HFFc6 (cell line): ENCODE measurements at regions not wholly inside any gene's neighbourhood (a gene's known extent, or its start where the extent isn't known, plus 50 kb on each side); places are given as distances from the start of the nearest gene placed in this dataset.

ENCODE experiments used
- DNase-seq: peaks from one replicate; pipeline ENCODE4 v3.0.0-alpha.2; 2018
- H3K27ac Mint-ChIP-seq: 2 replicates; pipeline ENCODE4 v1.8.0; 2020; ENCODE audit warnings: mild to moderate bottlenecking, mixed read lengths
- H3K27me3 Mint-ChIP-seq: 2 replicates; pipeline ENCODE4 v1.8.0; 2021; ENCODE audit warnings: mild to moderate bottlenecking, moderate library complexity, mixed read lengths; ENCODE audit not compliant: insufficient read depth
- H3K36me3 Mint-ChIP-seq: 2 replicates; pipeline ENCODE4 v1.8.0; 2021; ENCODE audit warnings: low read depth, mixed read lengths
- H3K4me1 Mint-ChIP-seq: 2 replicates; pipeline ENCODE4 v1.8.0; 2020; ENCODE audit warnings: low read depth, mixed read lengths
- H3K4me3 Mint-ChIP-seq: 2 replicates; pipeline ENCODE4 v1.8.0; 2020; ENCODE audit warnings: mild to moderate bottlenecking, moderate library complexity, mixed read lengths
- H3K9me3 Mint-ChIP-seq: 2 replicates; pipeline ENCODE4 v1.8.0; 2020; ENCODE audit warnings: mild to moderate bottlenecking, mixed read lengths
- TF ChIP-seq, protein P1 (sequence below): fragments of 200-600 bp; sonication (generic); IDR thresholded peaks from 2 replicates; pipeline ENCODE4 v1.5.0; 2021; ENCODE audit warnings: antibody characterized with exemption, mild to moderate bottlenecking

DNA sequence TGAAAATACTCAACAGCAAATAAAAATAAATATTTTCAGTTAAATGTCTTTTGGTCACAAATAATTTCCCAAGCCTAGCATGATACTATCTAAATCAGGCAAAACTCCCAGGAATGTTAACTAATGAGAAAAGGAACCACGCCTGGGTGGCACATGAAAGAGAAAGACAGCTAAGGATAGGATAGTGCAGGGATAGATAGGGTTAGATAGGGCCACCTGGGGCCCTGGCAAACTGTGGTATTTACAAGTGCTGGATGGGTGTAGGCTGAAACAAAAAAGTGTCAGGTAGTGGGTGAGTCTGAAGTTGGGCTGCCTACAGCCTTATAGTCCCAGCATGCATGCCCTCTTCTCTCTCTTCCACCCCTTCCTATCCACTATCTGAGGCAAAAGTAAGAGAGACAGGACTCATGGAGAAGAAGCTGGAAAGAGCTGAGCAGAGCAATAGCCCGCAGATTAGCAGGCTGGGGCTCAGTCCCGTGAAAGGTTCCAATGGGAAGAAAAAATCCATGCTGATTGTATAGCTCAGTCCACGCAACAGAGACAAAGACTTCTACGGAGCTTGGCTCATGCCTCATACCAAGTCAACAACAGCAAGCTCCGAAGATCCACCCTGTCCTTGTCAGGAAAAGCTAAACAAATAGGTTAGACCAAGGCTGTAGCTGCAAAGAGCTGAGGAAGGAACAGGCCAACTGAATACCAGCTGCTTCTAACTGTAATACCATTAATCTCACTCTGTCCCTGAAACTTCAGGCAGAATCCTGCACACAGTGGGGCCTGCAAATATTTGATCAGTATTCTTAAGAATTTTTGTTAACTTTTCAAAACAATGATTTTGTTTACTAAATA is 342.1 kb upstream of the ATP11B start:
- DNase-seq = no peak
- Mint-ChIP-seq H3K36me3 (no peaks in the 10 kb centered on the region), H3K4me3 (no peak overlapping the region), H3K9me3 (peaks cover 38% of the 10 kb centered on the region), H3K27ac (no peak overlapping the region), H3K4me1 (no peaks in the 10 kb centered on the region), H3K27me3 (no peaks in the 10 kb centered on the region)
- TF ChIP-seq, protein P1, sequence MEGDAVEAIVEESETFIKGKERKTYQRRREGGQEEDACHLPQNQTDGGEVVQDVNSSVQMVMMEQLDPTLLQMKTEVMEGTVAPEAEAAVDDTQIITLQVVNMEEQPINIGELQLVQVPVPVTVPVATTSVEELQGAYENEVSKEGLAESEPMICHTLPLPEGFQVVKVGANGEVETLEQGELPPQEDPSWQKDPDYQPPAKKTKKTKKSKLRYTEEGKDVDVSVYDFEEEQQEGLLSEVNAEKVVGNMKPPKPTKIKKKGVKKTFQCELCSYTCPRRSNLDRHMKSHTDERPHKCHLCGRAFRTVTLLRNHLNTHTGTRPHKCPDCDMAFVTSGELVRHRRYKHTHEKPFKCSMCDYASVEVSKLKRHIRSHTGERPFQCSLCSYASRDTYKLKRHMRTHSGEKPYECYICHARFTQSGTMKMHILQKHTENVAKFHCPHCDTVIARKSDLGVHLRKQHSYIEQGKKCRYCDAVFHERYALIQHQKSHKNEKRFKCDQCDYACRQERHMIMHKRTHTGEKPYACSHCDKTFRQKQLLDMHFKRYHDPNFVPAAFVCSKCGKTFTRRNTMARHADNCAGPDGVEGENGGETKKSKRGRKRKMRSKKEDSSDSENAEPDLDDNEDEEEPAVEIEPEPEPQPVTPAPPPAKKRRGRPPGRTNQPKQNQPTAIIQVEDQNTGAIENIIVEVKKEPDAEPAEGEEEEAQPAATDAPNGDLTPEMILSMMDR = no peak

DNA sequence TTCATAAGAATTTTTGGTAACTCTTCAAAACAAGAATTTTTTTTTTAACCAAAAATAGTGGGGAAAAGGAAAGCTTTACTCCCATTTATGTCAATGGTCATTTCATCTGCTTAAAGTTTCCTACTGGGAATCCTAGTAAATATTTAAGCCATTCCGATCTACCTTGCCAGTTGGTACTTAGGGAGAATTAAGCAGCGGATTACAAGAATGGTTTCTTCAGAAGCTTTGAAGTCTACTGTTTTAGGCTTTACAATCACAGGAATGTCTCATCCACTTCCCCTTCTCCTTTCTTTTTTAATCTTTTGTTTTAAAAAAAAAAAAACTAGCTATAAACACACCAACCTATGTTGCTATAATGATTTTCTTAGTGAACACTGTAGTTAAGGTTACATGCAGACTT is 341.4 kb upstream of the ATP11B start:
- H3K9me3 Mint-ChIP-seq = peaks cover 35% of the 10 kb centered on the region
- no peak for DNase-seq
- no peaks in the 10 kb centered on the region for H3K36me3 Mint-ChIP-seq
- H3K4me3 Mint-ChIP-seq = no peak overlapping the region
- H3K27me3 Mint-ChIP-seq = no peaks in the 10 kb centered on the region
- H3K4me1 Mint-ChIP-seq = no peaks in the 10 kb centered on the region
- no peak overlapping the region for H3K27ac Mint-ChIP-seq
- TF ChIP-seq, protein P1 = no peak

DNA sequence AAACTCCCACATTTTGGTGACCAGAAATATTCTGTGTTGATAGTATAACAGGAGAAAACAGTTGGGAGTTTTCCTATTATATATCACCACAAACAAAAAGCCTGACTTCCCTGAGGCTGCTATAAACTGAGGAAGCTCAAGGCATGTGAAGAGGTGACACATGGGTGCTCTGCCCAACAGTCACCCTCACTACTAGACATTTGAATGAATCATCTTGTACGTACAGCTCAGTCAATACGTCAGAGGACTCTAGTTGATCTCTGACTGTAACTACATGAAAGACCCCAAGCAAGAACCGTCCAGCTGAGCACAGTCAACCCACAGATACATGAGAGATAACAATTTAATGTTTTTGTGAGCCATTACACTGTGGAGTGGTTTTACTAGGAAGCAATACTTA is 338.3 kb upstream of the ATP11B start:
- H3K9me3 Mint-ChIP-seq = peaks cover 26% of the 10 kb centered on the region
- no peaks in the 10 kb centered on the region for H3K4me1 Mint-ChIP-seq
- no peak for DNase-seq
- TF ChIP-seq, protein P1 = no peak
- H3K27ac Mint-ChIP-seq = no peak overlapping the region
- no peak overlapping the region for H3K4me3 Mint-ChIP-seq
- no peaks in the 10 kb centered on the region for H3K36me3 Mint-ChIP-seq
- H3K27me3 Mint-ChIP-seq = no peaks in the 10 kb centered on the region

DNA sequence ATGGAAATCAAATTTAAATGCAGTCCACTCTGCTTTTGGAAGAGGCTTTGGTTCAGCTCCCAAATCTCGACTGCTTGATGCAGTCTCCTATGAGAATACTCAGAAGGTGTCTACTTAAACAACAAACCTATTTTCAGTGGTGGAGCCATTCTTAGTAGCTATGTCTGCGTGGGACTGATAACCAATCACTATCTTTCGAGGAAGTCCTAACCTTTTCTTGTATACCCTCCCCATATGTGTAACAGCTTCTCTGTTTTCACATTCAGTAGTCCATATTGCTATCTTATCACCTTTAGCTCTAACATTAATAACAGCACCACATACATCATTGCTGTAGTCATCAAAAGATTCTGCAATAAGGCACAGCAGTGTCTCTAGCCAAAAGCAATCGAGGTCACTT is 333.0 kb upstream of the ATP11B start:
- TF ChIP-seq, protein P1 = no peak
- Mint-ChIP-seq H3K9me3 (peaks cover 33% of the 10 kb centered on the region), H3K36me3 (no peaks in the 10 kb centered on the region), H3K27me3 (no peaks in the 10 kb centered on the region), H3K4me3 (no peak overlapping the region), H3K27ac (no peak overlapping the region), H3K4me1 (no peaks in the 10 kb centered on the region)
- no peak for DNase-seq

DNA sequence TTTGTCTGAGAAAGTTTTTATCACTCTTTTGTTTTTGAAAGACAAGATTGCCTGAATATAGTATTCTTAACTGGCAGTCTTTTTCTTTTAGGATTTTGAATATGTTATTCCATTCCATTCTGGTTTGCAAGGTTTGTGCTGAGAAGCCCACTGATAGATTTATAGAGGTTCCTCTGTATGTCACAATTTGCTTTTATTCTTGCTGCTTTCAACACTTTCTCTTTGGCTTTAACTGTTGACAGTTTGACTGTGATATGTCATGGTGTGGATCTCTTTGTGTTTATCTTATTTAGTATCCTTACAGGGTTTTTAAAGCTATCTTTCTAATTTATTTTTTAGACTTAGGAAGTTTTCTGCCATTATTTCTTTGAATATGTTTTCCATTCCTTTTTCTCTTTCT is 331.2 kb upstream of the ATP11B start:
- DNase-seq = no peak
- Mint-ChIP-seq H3K27ac (no peak overlapping the region), H3K27me3 (no peaks in the 10 kb centered on the region), H3K9me3 (peaks cover 43% of the 10 kb centered on the region), H3K4me3 (no peak overlapping the region), H3K36me3 (no peaks in the 10 kb centered on the region), H3K4me1 (no peaks in the 10 kb centered on the region)
- TF ChIP-seq, protein P1 = no peak
